ENCODE measurements at regions not wholly inside any gene's neighbourhood (a gene's known extent, or its start where the extent isn't known, plus 50 kb on each side); places are given as distances from the start of the nearest gene placed in this dataset.
"Not testable (repeated sequence)": the region's sequence is repeated elsewhere in the genome, so short reads cannot be mapped to it uniquely, and the experiment has no call there.

DNA sequence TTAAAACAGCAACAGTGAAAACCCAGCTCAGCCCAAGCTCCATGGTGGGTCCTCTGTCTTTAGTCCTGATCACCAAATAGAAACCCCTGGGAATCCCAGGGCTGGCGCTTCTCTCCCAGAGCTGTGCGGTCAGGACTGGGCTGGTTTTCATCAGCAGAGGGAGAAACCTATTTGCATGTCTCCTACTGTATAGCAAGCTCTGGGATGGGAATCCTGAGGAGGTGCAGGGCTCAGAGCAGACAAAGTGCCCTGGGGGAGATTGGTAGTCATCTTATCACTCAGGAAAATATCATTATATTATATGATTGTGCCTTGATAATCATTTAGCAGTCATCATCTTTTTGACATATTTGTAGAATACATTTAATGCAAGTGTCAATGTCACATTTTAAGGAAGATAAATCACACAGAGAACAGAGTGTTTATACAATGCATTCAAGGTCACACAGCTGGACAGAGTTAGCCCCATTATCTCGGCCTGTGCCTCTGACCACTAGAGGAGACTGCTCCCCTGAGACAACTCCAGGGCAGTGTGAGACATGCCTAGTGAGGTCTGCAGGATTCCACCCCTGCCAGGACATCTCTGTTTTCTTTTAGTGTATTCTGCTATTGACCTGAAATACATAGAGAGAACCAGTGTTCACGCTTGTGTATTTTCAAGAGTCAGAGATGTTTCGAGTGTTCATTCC lies 818.6 kb downstream of the TMEM121 start:
- TF ChIP-seq EZH2 (IDR thresholded peaks at IDR 0.05; ENCODE audit: low read depth, unreplicated experiment); EZH2phosphoT487 (IDR thresholded peaks at IDR 0.05; ENCODE audit: unreplicated experiment); STAT1 (IDR thresholded peaks at IDR 0.05; ENCODE audit: unreplicated experiment); POLR2AphosphoS5 (IDR thresholded peaks at IDR 0.05; ENCODE audit: low read depth); JUNB (IDR thresholded peaks at IDR 0.05; ENCODE audit: unreplicated experiment); ZNF331 (CRISPR knock-in tag; IDR thresholded peaks at IDR 0.05; ENCODE audit: low read depth); CREB1 (CRISPR knock-in tag; IDR thresholded peaks at IDR 0.05; ENCODE audit: low read depth): not testable (repeated sequence)
- TF ChIP-seq, protein P1, sequence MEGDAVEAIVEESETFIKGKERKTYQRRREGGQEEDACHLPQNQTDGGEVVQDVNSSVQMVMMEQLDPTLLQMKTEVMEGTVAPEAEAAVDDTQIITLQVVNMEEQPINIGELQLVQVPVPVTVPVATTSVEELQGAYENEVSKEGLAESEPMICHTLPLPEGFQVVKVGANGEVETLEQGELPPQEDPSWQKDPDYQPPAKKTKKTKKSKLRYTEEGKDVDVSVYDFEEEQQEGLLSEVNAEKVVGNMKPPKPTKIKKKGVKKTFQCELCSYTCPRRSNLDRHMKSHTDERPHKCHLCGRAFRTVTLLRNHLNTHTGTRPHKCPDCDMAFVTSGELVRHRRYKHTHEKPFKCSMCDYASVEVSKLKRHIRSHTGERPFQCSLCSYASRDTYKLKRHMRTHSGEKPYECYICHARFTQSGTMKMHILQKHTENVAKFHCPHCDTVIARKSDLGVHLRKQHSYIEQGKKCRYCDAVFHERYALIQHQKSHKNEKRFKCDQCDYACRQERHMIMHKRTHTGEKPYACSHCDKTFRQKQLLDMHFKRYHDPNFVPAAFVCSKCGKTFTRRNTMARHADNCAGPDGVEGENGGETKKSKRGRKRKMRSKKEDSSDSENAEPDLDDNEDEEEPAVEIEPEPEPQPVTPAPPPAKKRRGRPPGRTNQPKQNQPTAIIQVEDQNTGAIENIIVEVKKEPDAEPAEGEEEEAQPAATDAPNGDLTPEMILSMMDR (conservative IDR thresholded peaks at IDR 0.05; ENCODE audit: low read depth in 2 of 2), result not testable (repeated sequence)
- TF ChIP-seq, protein P2, sequence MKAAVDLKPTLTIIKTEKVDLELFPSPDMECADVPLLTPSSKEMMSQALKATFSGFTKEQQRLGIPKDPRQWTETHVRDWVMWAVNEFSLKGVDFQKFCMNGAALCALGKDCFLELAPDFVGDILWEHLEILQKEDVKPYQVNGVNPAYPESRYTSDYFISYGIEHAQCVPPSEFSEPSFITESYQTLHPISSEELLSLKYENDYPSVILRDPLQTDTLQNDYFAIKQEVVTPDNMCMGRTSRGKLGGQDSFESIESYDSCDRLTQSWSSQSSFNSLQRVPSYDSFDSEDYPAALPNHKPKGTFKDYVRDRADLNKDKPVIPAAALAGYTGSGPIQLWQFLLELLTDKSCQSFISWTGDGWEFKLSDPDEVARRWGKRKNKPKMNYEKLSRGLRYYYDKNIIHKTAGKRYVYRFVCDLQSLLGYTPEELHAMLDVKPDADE (IDR thresholded peaks at IDR 0.05), result not testable (repeated sequence)
- TF ChIP-seq, protein P3, sequence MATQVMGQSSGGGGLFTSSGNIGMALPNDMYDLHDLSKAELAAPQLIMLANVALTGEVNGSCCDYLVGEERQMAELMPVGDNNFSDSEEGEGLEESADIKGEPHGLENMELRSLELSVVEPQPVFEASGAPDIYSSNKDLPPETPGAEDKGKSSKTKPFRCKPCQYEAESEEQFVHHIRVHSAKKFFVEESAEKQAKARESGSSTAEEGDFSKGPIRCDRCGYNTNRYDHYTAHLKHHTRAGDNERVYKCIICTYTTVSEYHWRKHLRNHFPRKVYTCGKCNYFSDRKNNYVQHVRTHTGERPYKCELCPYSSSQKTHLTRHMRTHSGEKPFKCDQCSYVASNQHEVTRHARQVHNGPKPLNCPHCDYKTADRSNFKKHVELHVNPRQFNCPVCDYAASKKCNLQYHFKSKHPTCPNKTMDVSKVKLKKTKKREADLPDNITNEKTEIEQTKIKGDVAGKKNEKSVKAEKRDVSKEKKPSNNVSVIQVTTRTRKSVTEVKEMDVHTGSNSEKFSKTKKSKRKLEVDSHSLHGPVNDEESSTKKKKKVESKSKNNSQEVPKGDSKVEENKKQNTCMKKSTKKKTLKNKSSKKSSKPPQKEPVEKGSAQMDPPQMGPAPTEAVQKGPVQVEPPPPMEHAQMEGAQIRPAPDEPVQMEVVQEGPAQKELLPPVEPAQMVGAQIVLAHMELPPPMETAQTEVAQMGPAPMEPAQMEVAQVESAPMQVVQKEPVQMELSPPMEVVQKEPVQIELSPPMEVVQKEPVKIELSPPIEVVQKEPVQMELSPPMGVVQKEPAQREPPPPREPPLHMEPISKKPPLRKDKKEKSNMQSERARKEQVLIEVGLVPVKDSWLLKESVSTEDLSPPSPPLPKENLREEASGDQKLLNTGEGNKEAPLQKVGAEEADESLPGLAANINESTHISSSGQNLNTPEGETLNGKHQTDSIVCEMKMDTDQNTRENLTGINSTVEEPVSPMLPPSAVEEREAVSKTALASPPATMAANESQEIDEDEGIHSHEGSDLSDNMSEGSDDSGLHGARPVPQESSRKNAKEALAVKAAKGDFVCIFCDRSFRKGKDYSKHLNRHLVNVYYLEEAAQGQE (IDR thresholded peaks at IDR 0.05; ENCODE audit: unreplicated experiment), result not testable (repeated sequence)
